ENCODE measurements at regions not wholly inside any gene's neighbourhood (a gene's known extent, or its start where the extent isn't known, plus 50 kb on each side); places are given as distances from the start of the nearest gene placed in this dataset.

- H3K27ac ChIP-seq (ENCODE audit: low read depth, low read length, poor library complexity, severe bottlenecking) = no peak overlapping the region
Measured at GRCh38 chr7:94294471-94295131, 100.1 kb upstream of the COL1A2 start.

DNA sequence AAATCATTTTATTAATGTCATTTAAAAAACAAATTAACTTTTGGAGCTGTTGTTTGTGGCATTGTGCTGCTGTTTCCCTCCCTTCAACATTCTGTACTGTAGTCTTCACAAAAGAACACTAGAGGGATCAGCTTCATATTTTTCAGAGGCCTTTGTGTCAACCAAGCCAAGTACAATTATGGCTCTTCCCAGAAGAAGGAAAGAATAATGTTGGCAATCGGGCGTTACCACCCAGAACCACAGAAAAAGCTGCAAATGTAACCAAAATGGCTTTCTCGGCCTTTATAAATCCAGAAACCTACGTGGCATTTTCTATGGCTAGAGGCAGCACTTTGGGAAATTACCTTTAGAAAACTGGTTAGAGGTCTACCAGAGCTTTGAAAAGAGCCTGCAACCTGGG, 98.8 kb upstream of the COL1A2 start:
- H4K20me1 ChIP-seq (ENCODE audit: insufficient read depth, low read length) = no peaks in the 10 kb centered on the region; the same call in 1 of the 2 replicates
- CTCF ChIA-PET (ENCODE audit: unreplicated experiment) = no interaction called here
- BruUV-seq (replicated peaks) = no TSS peak

More at GRCh38 chr7:94294471-94295131, 100.1 kb upstream of the COL1A2 start:
- TF ChIP-seq, protein P1, sequence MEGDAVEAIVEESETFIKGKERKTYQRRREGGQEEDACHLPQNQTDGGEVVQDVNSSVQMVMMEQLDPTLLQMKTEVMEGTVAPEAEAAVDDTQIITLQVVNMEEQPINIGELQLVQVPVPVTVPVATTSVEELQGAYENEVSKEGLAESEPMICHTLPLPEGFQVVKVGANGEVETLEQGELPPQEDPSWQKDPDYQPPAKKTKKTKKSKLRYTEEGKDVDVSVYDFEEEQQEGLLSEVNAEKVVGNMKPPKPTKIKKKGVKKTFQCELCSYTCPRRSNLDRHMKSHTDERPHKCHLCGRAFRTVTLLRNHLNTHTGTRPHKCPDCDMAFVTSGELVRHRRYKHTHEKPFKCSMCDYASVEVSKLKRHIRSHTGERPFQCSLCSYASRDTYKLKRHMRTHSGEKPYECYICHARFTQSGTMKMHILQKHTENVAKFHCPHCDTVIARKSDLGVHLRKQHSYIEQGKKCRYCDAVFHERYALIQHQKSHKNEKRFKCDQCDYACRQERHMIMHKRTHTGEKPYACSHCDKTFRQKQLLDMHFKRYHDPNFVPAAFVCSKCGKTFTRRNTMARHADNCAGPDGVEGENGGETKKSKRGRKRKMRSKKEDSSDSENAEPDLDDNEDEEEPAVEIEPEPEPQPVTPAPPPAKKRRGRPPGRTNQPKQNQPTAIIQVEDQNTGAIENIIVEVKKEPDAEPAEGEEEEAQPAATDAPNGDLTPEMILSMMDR (conservative IDR thresholded peaks at IDR 0.05; ENCODE audit: low read length) = no peak
- no peak for TF ChIP-seq EZH2phosphoT487 (IDR thresholded peaks at IDR 0.05; ENCODE audit: borderline replicate concordance, low read depth, low read length)
- no peak overlapping the region for H3K4me3 ChIP-seq (ENCODE audit: low read depth, low read length, poor library complexity, severe bottlenecking)
- no peaks in the 10 kb centered on the region for H3K4me1 ChIP-seq (ENCODE audit: insufficient read depth, low read length, poor library complexity, severe bottlenecking)
- H2AFZ ChIP-seq (ENCODE audit: low read length) = no peak overlapping the region
- no peak for DNase-seq (ENCODE audit: low spot score)
- no peaks in the 10 kb centered on the region for H3K9me3 ChIP-seq (ENCODE audit: low read length)
- ChIA-PET CTCF (ENCODE audit: unreplicated experiment) (no interaction called here), POLR2A (interaction anchor here (1.0 kb wide), 1 partner anchor 61 kb away, joined by 3 read pairs; no protein-coding TSS in a partner anchor)
- no peaks in the 10 kb centered on the region for H3K79me2 ChIP-seq (ENCODE audit: insufficient read depth, low read depth, low read length)
- no peaks in the 10 kb centered on the region for H3K36me3 ChIP-seq (ENCODE audit: insufficient read depth, low read length)
- no peaks in the 10 kb centered on the region; the same call in 1 of the 2 replicates for H4K20me1 ChIP-seq (ENCODE audit: insufficient read depth, low read length)
- intact Hi-C loops (cut with micrococcal nuclease; ENCODE audit: unreplicated experiment) = no loop called here
- H3K4me2 ChIP-seq (ENCODE audit: low read length) = no peak overlapping the region
- BruUV-seq (replicated peaks) = no TSS peak
- no peaks in the 10 kb centered on the region for H3K9me2 ChIP-seq (ENCODE audit: insufficient read depth, low read length)

More for the DNA sequence above, 98.8 kb upstream of the COL1A2 start:
- Histone ChIP-seq H3K9me2 (ENCODE audit: insufficient read depth, low read length) (no peaks in the 10 kb centered on the region), H3K36me3 (ENCODE audit: insufficient read depth, low read length) (no peaks in the 10 kb centered on the region), H3K9me3 (ENCODE audit: low read length) (no peaks in the 10 kb centered on the region), H2AFZ (ENCODE audit: low read length) (no peak overlapping the region), H3K79me2 (ENCODE audit: insufficient read depth, low read depth, low read length) (no peaks in the 10 kb centered on the region), H3K4me3 (ENCODE audit: low read depth, low read length, poor library complexity, severe bottlenecking) (no peak overlapping the region), H3K4me2 (ENCODE audit: low read length) (no peak overlapping the region), H3K27ac (ENCODE audit: low read depth, low read length, poor library complexity, severe bottlenecking) (no peak overlapping the region), H3K4me1 (ENCODE audit: insufficient read depth, low read length, poor library complexity, severe bottlenecking) (no peaks in the 10 kb centered on the region)
- no peak for DNase-seq (ENCODE audit: low spot score)
- POLR2A ChIA-PET = interaction anchor here (1.5 kb wide), 1 partner anchor 90 kb away, joined by 6 read pairs; no protein-coding TSS in a partner anchor
- TF ChIP-seq EZH2phosphoT487 (IDR thresholded peaks at IDR 0.05; ENCODE audit: borderline replicate concordance, low read depth, low read length) = no peak
- TF ChIP-seq, protein P1 (conservative IDR thresholded peaks at IDR 0.05; ENCODE audit: low read length) = no peak
- intact Hi-C loops (cut with micrococcal nuclease; ENCODE audit: unreplicated experiment) = no loop called here

Data from OCI-LY7 (cell line).